ENCODE measurements at regions not wholly inside any gene's neighbourhood (a gene's known extent, or its start where the extent isn't known, plus 50 kb on each side); places are given as distances from the start of the nearest gene placed in this dataset.

GRCh38 chr20:10769700-10770099 is 95.9 kb upstream of the JAG1 start:
- TF ChIP-seq, protein P1, sequence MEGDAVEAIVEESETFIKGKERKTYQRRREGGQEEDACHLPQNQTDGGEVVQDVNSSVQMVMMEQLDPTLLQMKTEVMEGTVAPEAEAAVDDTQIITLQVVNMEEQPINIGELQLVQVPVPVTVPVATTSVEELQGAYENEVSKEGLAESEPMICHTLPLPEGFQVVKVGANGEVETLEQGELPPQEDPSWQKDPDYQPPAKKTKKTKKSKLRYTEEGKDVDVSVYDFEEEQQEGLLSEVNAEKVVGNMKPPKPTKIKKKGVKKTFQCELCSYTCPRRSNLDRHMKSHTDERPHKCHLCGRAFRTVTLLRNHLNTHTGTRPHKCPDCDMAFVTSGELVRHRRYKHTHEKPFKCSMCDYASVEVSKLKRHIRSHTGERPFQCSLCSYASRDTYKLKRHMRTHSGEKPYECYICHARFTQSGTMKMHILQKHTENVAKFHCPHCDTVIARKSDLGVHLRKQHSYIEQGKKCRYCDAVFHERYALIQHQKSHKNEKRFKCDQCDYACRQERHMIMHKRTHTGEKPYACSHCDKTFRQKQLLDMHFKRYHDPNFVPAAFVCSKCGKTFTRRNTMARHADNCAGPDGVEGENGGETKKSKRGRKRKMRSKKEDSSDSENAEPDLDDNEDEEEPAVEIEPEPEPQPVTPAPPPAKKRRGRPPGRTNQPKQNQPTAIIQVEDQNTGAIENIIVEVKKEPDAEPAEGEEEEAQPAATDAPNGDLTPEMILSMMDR (IDR thresholded peaks at IDR 0.05) = no peak
- Mint-ChIP-seq H3K27ac (ENCODE audit: unreplicated experiment) (peak overlapping the region; percentile 68), H3K27me3 (ENCODE audit: low read depth) (no peaks in the 10 kb centered on the region), H3K4me1 (ENCODE audit: low read depth) (peaks cover 19% of the 10 kb centered on the region), H3K9me3 (ENCODE audit: low read depth) (no peaks in the 10 kb centered on the region), H3K36me3 (ENCODE audit: low read depth) (peaks cover 5% of the 10 kb centered on the region), H3K4me3 (ENCODE audit: unreplicated experiment) (no peak overlapping the region)
- no peak for DNase-seq (ENCODE audit: low spot score)

- peaks cover 2% of the 10 kb centered on the region for H3K36me3 Mint-ChIP-seq (ENCODE audit: low read depth)
- H3K4me3 Mint-ChIP-seq (ENCODE audit: unreplicated experiment) = no peak overlapping the region
- no peaks in the 10 kb centered on the region for H3K27me3 Mint-ChIP-seq (ENCODE audit: low read depth)
- H3K27ac Mint-ChIP-seq (ENCODE audit: unreplicated experiment) = no peak overlapping the region
- DNase-seq (ENCODE audit: low spot score) = no peak
- H3K4me1 Mint-ChIP-seq (ENCODE audit: low read depth) = peaks cover 17% of the 10 kb centered on the region
- TF ChIP-seq, protein P1 (IDR thresholded peaks at IDR 0.05) = no peak
- no peaks in the 10 kb centered on the region for H3K9me3 Mint-ChIP-seq (ENCODE audit: low read depth)
These were observed 97.0 kb upstream of the JAG1 start for GRCh38 chr20:10770753-10771152.

- no peak overlapping the region for H3K4me3 Mint-ChIP-seq (ENCODE audit: unreplicated experiment)
- DNase-seq (ENCODE audit: low spot score) = no peak
These were observed 97.8 kb upstream of the JAG1 start for GRCh38 chr20:10771435-10772140.

DNA sequence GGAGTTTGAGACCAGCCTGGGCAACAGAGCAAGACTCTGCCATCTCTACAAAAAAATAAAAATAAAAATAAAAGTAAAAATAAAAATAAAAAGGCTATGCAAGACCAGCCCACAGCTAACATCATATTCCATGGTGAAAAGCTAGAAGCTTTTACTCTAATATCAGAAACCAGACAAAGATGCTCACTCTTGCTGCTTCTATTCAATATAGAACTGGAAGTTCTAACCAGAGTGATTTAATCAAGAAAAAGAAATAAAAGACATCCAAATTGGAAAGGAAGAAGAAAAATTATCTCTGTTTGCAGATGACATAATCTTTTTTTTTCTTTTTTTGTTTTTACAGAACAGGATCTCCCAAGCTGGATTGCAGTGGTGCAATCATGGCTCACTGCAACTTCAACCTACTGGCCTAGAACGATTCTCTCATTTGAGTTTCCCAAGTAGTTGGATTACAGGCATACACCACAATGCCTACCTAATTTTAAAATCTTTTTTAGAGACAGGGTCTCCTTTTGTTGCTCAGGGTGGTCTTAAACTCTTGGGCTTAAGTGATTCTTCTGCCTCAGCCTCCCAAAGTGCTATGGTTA is 100.7 kb upstream of the JAG1 start:
- H3K27ac Mint-ChIP-seq (ENCODE audit: unreplicated experiment) = no peak overlapping the region
- H3K4me1 Mint-ChIP-seq (ENCODE audit: low read depth) = peaks cover 17% of the 10 kb centered on the region
- no peak overlapping the region for H3K4me3 Mint-ChIP-seq (ENCODE audit: unreplicated experiment)
- H3K27me3 Mint-ChIP-seq (ENCODE audit: low read depth) = no peaks in the 10 kb centered on the region
- TF ChIP-seq, protein P1 (IDR thresholded peaks at IDR 0.05) = no peak
- no peaks in the 10 kb centered on the region for H3K9me3 Mint-ChIP-seq (ENCODE audit: low read depth)
- no peaks in the 10 kb centered on the region for H3K36me3 Mint-ChIP-seq (ENCODE audit: low read depth)
- no peak for DNase-seq (ENCODE audit: low spot score)

More at GRCh38 chr20:10771435-10772140, 97.8 kb upstream of the JAG1 start:
- H3K4me1 Mint-ChIP-seq (ENCODE audit: low read depth) = peaks cover 17% of the 10 kb centered on the region
- H3K27ac Mint-ChIP-seq (ENCODE audit: unreplicated experiment) = peak overlapping the region; percentile 42
- TF ChIP-seq, protein P1 (IDR thresholded peaks at IDR 0.05) = no peak
- H3K36me3 Mint-ChIP-seq (ENCODE audit: low read depth) = peaks cover 2% of the 10 kb centered on the region
- H3K9me3 Mint-ChIP-seq (ENCODE audit: low read depth) = no peaks in the 10 kb centered on the region
- H3K27me3 Mint-ChIP-seq (ENCODE audit: low read depth) = no peaks in the 10 kb centered on the region

- Mint-ChIP-seq H3K9me3 (ENCODE audit: low read depth) (no peaks in the 10 kb centered on the region), H3K36me3 (ENCODE audit: low read depth) (no peaks in the 10 kb centered on the region), H3K4me1 (ENCODE audit: low read depth) (peaks cover 6% of the 10 kb centered on the region), H3K4me3 (ENCODE audit: unreplicated experiment) (no peak overlapping the region), H3K27me3 (ENCODE audit: low read depth) (no peaks in the 10 kb centered on the region), H3K27ac (ENCODE audit: unreplicated experiment) (no peak overlapping the region)
- TF ChIP-seq, protein P1 (IDR thresholded peaks at IDR 0.05) = no peak
- DNase-seq (ENCODE audit: low spot score) = no peak
These were observed 103.9 kb upstream of the JAG1 start for GRCh38 chr20:10777710-10778109.
